Type B pancreatic cell (in vitro differentiated cells): ENCODE measurements at regions not wholly inside any gene's neighbourhood (a gene's known extent, or its start where the extent isn't known, plus 50 kb on each side); places are given as distances from the start of the nearest gene placed in this dataset.
"Not testable (repeated sequence)": the region's sequence is repeated elsewhere in the genome, so short reads cannot be mapped to it uniquely, and the experiment has no call there.

Source experiments
- DNase-seq: peaks from one replicate; pipeline ENCODE4 v3.0.0; 2021; ENCODE audit warnings: mixed read lengths; ENCODE audit not compliant: unreplicated experiment; ENCODE audit errors: extremely low spot score
- H3K27ac Mint-ChIP-seq: 2 replicates; pipeline ENCODE4 v1.8.0; 2021; ENCODE audit warnings: mild to moderate bottlenecking, mixed read lengths
- H3K27me3 Mint-ChIP-seq: 2 replicates; pipeline ENCODE4 v1.8.0; 2021; ENCODE audit warnings: mixed read lengths
- H3K36me3 Mint-ChIP-seq: 2 replicates; pipeline ENCODE4 v1.8.0; 2021; ENCODE audit warnings: mixed read lengths
- H3K4me1 Mint-ChIP-seq: one replicate; pipeline ENCODE4 v1.8.0; 2021; ENCODE audit warnings: mixed read lengths; ENCODE audit not compliant: unreplicated experiment
- H3K4me3 Mint-ChIP-seq: 2 replicates; pipeline ENCODE4 v1.8.0; 2021; ENCODE audit warnings: mild to moderate bottlenecking, mixed read lengths
- H3K9me3 Mint-ChIP-seq: 2 replicates; pipeline ENCODE4 v1.8.0; 2021; ENCODE audit warnings: mixed read lengths
- CTCF ChIP-seq: fragments of 200-600 bp; sonication (generic); conservative IDR thresholded peaks from 2 replicates; pipeline ENCODE4 v1.5.0; 2021; ENCODE audit warnings: antibody characterized with exemption, mild to moderate bottlenecking

DNA sequence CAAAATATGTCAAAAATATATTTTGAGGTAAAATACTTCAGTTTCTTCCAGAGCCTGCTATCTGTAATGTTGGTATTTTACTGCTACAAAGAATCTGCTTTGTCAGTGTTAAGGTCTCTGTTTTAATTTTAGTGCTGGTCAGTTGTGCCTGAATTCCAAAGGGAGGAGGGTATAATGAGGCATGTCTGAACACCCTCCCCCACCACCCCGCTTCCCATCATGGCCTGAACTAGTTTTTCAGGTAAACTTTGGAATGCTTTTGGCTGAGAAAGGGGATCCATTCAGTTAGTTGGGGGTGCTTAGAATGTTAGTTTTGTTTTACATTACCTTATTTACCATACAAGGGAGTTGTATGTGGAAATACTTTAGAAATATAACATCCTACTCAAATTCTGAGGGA is 158.5 kb downstream of the MID1IP1 start:
- Mint-ChIP-seq H3K36me3 (no peaks in the 10 kb centered on the region), H3K4me3 (no peak overlapping the region), H3K27ac (no peak overlapping the region), H3K27me3 (no peaks in the 10 kb centered on the region), H3K4me1 (no peaks in the 10 kb centered on the region), H3K9me3 (no peaks in the 10 kb centered on the region)
- no peak for DNase-seq
- no peak for TF ChIP-seq CTCF

- Mint-ChIP-seq H3K27ac (no peak overlapping the region), H3K4me1 (no peaks in the 10 kb centered on the region)
Measured at GRCh38 chrX:38960137-38960536, 158.9 kb downstream of the MID1IP1 start.

DNA sequence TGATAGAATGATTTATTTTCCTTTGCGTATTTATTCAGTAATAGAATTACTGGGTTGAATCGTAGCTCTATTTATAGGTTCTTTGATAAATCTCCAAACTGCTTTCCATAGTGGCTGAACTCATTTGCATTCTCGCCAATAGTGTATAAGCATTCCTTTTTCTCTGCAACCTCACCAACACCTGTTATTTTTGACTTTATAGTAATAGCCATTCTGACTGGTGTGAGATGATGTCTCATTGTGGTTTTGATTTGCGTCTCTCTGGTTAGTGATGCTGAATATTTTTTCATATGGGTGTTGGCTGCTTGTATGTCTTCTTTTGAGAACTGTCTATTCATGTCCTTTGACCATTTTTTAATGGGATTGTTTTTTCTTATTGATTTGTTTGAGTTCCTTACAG is 160.7 kb downstream of the MID1IP1 start:
- DNase-seq, result no peak
- TF ChIP-seq CTCF, result no peak
- Mint-ChIP-seq H3K9me3 (no peaks in the 10 kb centered on the region), H3K27me3 (no peaks in the 10 kb centered on the region), H3K4me3 (no peak overlapping the region), H3K4me1 (no peaks in the 10 kb centered on the region), H3K27ac (no peak overlapping the region), H3K36me3 (no peaks in the 10 kb centered on the region)

More at GRCh38 chrX:38960137-38960536, 158.9 kb downstream of the MID1IP1 start:
- no peaks in the 10 kb centered on the region for H3K9me3 Mint-ChIP-seq
- no peaks in the 10 kb centered on the region for H3K27me3 Mint-ChIP-seq
- no peak for TF ChIP-seq CTCF
- DNase-seq, result no peak
- H3K4me3 Mint-ChIP-seq, result no peak overlapping the region
- H3K36me3 Mint-ChIP-seq, result no peaks in the 10 kb centered on the region

DNA sequence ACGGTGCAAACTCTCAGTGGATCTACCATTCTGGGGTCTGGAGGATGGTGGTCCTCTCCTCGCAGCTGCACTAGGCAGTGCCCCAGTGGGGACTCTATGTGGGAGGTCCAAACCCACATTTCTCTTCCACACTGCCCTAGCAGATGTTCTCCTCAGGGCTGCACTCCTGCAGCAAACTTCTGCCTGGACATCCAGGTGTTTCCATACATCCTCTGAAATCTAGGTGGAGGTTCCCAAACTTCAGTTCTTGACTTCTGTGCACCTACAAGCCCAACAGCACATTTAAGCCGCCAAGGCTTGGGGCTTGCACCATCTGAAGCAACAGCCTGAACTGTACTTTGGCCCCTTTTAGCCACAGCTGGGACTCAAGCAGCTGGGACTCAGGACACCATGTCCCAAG is 162.0 kb downstream of the MID1IP1 start:
- not testable (repeated sequence) for H3K27ac Mint-ChIP-seq, H3K4me1 Mint-ChIP-seq, DNase-seq, H3K4me3 Mint-ChIP-seq, H3K36me3 Mint-ChIP-seq, H3K9me3 Mint-ChIP-seq, H3K27me3 Mint-ChIP-seq

DNA sequence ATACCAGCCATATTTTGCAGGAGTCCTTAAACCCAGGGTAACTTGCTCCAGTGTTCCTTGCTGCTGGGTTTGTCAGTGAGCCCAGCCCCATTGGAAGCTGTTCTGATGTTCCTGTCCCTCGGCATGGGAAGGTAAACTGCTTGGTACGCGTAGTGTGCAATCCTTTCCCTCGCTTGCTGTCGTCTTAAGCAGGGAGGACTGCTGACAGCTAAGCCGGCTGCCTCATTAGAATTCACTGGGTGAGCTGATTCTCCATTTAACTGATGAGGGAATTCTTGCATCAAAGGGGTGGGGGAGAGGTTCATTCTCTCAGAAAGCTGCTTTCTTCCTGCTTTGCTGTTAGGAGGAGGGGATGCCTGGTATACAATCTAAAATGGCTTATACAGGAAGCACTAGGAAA is 164.6 kb downstream of the MID1IP1 start:
- no peak overlapping the region for H3K4me3 Mint-ChIP-seq
- no peaks in the 10 kb centered on the region for H3K9me3 Mint-ChIP-seq
- H3K27ac Mint-ChIP-seq, result no peak overlapping the region
- no peak for DNase-seq
- H3K4me1 Mint-ChIP-seq, result no peaks in the 10 kb centered on the region
- H3K36me3 Mint-ChIP-seq, result no peaks in the 10 kb centered on the region
- H3K27me3 Mint-ChIP-seq, result no peaks in the 10 kb centered on the region
- no peak for TF ChIP-seq CTCF

DNA sequence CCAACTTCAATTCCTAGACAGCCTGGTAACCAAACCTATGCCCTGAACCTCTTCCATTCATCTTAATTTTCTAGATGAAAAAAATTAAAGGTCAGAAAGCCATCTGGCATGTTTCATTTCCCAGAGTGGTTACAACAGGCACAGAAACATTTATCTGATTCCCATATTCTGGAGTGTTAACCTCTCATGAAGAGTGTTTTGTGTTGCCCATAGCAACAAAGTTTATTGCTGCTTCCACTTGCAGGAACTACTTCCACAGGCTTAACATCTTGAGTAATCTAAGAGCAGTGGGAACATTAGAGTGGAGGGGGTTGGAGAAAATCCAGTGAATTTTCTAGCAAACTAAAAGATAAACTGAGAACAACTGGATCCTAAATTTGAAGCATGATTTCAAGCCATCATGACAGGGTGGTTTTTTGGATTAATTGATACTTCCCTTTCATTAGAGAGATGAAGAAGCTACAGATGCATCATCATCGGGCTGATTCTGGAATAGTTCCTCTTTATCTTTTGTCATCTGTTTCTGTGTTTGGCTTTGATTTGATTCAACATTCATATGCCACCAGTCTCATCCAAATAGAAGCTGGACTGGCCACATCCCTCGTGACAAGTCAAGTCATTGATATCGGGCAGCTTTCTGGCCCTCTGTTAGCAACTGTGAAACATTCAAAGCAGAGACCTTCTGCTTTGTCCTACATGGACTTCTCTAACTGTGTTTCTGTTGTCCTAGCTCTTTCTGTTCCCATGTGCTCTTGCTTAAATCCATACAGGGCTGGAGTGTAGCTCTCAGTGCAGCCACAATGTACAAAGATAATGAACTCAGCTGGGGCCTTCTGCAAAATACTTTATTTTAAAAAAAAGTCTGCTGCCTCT is 167.3 kb downstream of the MID1IP1 start:
- no peak for TF ChIP-seq CTCF
- no peak for DNase-seq
- no peak overlapping the region for H3K27ac Mint-ChIP-seq
- no peak overlapping the region for H3K4me3 Mint-ChIP-seq
- H3K9me3 Mint-ChIP-seq, result no peaks in the 10 kb centered on the region
- H3K27me3 Mint-ChIP-seq, result no peaks in the 10 kb centered on the region
- H3K36me3 Mint-ChIP-seq, result no peaks in the 10 kb centered on the region
- H3K4me1 Mint-ChIP-seq, result no peaks in the 10 kb centered on the region
